ENCODE measurements at regions not wholly inside any gene's neighbourhood (a gene's known extent, or its start where the extent isn't known, plus 50 kb on each side); places are given as distances from the start of the nearest gene placed in this dataset.
A peak's percentile ranks its signal among the peaks of the same experiment; 100 is the strongest.

DNA sequence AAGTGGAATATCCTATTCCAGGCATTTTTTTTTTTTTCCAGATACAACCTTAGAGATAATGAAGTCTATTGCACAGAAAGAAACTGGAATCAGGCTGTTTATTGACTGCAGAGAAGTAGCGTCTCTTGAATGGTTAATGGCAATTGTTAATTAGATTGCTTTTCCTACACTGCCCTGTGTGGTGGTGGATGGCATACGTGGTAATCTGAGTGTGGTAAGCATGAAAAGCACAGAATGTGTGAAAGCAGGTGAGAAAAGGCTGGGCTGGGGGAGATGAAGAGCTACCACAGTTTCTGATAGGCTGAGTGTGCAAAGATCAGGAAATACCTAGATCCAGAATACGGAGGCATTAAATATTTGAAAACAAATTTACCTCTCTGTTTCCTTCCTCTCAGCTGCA is 486.3 kb upstream of the TBL1XR1 start:
- Histone ChIP-seq H3K4me3 (no peak overlapping the region), H3K27me3 (no peaks in the 10 kb centered on the region), H3K36me3 (no peaks in the 10 kb centered on the region), H3K4me1 (no peaks in the 10 kb centered on the region), H3K27ac (no peak overlapping the region), H3K9me3 (no peaks in the 10 kb centered on the region)
- intact Hi-C loops (cut with DNase I), result no loop called here
- DNase-seq (no peak), ATAC-seq (peak in 1 of 4 donors; percentile 35)
- TF ChIP-seq, protein P1, sequence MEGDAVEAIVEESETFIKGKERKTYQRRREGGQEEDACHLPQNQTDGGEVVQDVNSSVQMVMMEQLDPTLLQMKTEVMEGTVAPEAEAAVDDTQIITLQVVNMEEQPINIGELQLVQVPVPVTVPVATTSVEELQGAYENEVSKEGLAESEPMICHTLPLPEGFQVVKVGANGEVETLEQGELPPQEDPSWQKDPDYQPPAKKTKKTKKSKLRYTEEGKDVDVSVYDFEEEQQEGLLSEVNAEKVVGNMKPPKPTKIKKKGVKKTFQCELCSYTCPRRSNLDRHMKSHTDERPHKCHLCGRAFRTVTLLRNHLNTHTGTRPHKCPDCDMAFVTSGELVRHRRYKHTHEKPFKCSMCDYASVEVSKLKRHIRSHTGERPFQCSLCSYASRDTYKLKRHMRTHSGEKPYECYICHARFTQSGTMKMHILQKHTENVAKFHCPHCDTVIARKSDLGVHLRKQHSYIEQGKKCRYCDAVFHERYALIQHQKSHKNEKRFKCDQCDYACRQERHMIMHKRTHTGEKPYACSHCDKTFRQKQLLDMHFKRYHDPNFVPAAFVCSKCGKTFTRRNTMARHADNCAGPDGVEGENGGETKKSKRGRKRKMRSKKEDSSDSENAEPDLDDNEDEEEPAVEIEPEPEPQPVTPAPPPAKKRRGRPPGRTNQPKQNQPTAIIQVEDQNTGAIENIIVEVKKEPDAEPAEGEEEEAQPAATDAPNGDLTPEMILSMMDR (IDR thresholded peaks at IDR 0.05), result no peak
- TF ChIP-seq POLR2A (IDR thresholded peaks at IDR 0.05), result no peak
- 42% methylated on average over 3 of the region's 3 CpGs for WGBS (ENCODE audit: insufficient coverage, low coverage, low lambda C conversion rate, missing lambda C conversion rate)

DNA sequence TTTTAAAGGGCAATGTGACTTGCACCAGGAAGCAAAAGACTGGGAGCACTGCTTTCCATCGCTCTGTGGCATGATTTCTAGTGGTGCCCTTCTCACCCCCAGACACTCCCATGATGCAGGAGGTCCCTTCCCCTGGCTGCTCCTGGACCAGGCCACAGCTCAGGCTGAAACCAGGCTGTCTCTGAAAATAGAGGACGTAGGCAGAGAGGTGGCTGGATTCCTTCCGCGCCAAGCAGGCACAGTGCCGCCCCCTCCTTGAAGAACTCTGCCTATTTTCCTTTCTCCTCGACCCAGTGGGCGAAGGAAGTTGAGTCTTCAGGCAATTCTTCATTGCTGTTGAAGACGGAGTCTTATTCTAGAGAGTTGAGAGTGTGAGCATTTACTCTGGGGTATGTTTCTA is 489.4 kb upstream of the TBL1XR1 start:
- no peak overlapping the region for H3K4me3 ChIP-seq
- no peaks in the 10 kb centered on the region for H3K4me1 ChIP-seq
- H3K9me3 ChIP-seq, result no peaks in the 10 kb centered on the region
- no peaks in the 10 kb centered on the region for H3K36me3 ChIP-seq
- DNase-seq (no peak), ATAC-seq (no peak)
- no peak overlapping the region for H3K27ac ChIP-seq
- H3K27me3 ChIP-seq, result no peaks in the 10 kb centered on the region
- no peak for TF ChIP-seq POLR2A (IDR thresholded peaks at IDR 0.05)
- TF ChIP-seq, protein P1 (IDR thresholded peaks at IDR 0.05), result no peak
- WGBS (ENCODE audit: insufficient coverage, low coverage, low lambda C conversion rate, missing lambda C conversion rate), result 81% methylated on average over 6 of the region's 8 CpGs
- intact Hi-C loops (cut with DNase I), result no loop called here

DNA sequence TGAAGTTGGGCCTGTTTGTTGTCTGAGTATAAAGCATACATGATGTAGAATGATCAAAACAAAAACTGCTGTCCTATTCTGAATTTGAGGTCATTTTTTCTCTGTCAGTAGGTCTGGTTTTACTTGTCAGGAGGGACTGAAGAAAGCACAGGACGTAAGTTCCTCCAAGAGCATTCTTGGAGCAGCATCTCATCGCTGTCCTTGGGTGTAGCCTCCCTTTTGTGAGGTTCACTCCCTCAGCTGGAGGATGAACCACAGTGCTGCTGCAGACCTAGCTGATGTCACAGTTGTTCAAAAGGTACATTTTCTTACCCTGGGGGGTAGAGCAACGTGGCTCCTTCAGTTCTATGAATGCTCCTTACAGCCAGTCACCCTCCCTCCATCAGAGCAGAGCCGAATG is 490.0 kb upstream of the TBL1XR1 start:
- ATAC-seq, result no peak
- 75% methylated on average over 3 of the region's 4 CpGs for WGBS (ENCODE audit: insufficient coverage, low coverage, low lambda C conversion rate, missing lambda C conversion rate)
- Histone ChIP-seq H3K4me3 (no peak overlapping the region), H3K27me3 (no peaks in the 10 kb centered on the region), H3K4me1 (no peaks in the 10 kb centered on the region), H3K36me3 (no peaks in the 10 kb centered on the region), H3K27ac (no peak overlapping the region), H3K9me3 (no peaks in the 10 kb centered on the region)
- intact Hi-C loops (cut with DNase I), result no loop called here
- TF ChIP-seq POLR2A (IDR thresholded peaks at IDR 0.05), result no peak
- TF ChIP-seq, protein P1 (IDR thresholded peaks at IDR 0.05), result no peak
- DNase-seq, result no peak

DNA sequence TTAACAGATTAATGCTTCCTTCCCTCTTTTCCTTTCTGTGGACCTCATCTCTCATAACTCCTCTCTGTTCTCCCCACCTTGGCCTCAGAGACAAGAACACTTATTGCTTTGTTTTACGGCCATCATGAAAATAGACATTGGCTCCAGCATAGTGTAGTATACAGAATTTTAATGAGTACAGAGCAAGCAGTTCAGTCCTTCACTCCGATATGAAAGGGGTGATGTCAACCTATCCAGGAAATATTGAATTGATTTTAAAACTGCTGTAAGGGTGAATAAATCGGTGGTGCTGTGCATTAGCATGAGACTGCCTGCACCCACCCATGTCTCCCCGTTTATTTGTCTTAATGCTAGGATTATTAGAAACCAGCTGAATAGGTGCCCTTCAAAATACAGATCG is 490.9 kb upstream of the TBL1XR1 start:
- Histone ChIP-seq H3K9me3 (no peaks in the 10 kb centered on the region), H3K27me3 (no peaks in the 10 kb centered on the region), H3K4me3 (no peak overlapping the region), H3K36me3 (no peaks in the 10 kb centered on the region), H3K4me1 (no peaks in the 10 kb centered on the region), H3K27ac (no peak overlapping the region)
- WGBS (ENCODE audit: insufficient coverage, low coverage, low lambda C conversion rate, missing lambda C conversion rate), result 75% methylated on average over 5 of the region's 5 CpGs
- DNase-seq (no peak), ATAC-seq (no peak)
- intact Hi-C loops (cut with DNase I), result no loop called here
- TF ChIP-seq, protein P1 (IDR thresholded peaks at IDR 0.05), result no peak
- no peak for TF ChIP-seq POLR2A (IDR thresholded peaks at IDR 0.05)

DNA sequence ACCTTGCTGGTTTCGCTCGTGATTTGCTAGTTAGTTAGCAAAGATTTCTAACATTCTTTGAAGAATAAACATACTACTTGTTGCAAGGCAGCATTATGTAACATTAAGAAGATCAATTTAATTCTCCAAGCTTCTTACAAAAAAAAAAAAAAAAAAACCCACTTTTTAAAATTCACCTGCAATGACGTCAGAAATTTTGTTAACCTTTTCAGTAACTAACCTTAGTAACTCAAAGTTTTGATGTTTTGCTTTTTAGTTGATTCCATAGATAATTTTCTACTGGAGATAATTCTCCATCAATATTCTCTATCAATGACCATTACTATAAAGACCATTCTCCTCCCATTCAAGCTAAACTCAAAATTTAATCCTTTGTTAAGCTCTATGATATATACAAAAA is 491.8 kb upstream of the TBL1XR1 start:
- Histone ChIP-seq H3K4me3 (no peak overlapping the region), H3K27me3 (no peaks in the 10 kb centered on the region), H3K27ac (no peak overlapping the region), H3K36me3 (no peaks in the 10 kb centered on the region), H3K4me1 (no peaks in the 10 kb centered on the region), H3K9me3 (no peaks in the 10 kb centered on the region)
- TF ChIP-seq POLR2A (IDR thresholded peaks at IDR 0.05), result no peak
- no peak for DNase-seq
- intact Hi-C loops (cut with DNase I), result no loop called here
- no peak for ATAC-seq
- 79% methylated on average over 3 of the region's 3 CpGs for WGBS (ENCODE audit: insufficient coverage, low coverage, low lambda C conversion rate, missing lambda C conversion rate)
